ENCODE measurements at regions not wholly inside any gene's neighbourhood (a gene's known extent, or its start where the extent isn't known, plus 50 kb on each side); places are given as distances from the start of the nearest gene placed in this dataset.

GRCh38 chr10:107545717-107546116 is 381.2 kb upstream of the SORCS1 start:
- ChIA-PET POLR2A (no interaction called here), CTCF (interaction anchor here (1.1 to 1.3 kb wide), 2 partner anchors 29 to 269 kb away, joined by 3 read pairs; no protein-coding TSS in a partner anchor)

GRCh38 chr10:107544706-107545520 is 380.4 kb upstream of the SORCS1 start:
- TF ChIP-seq CTCF (IDR thresholded peaks at IDR 0.05; ENCODE audit: insufficient read depth, low read length, missing control alignments), result no peak
- no peak overlapping the region for H3K4me3 ChIP-seq (ENCODE audit: low read depth, low read length)
- ChIA-PET CTCF (interaction anchor here (0.8 to 1.3 kb wide), 3 partner anchors 15 to 269 kb away, joined by 3 read pairs; no protein-coding TSS in a partner anchor), POLR2A (no interaction called here)
- no peak for DNase-seq (ENCODE audit: low read depth, low spot score)

More at GRCh38 chr10:107545717-107546116, 381.2 kb upstream of the SORCS1 start:
- no peak for DNase-seq (ENCODE audit: low read depth, low spot score)
- no peak for TF ChIP-seq CTCF (IDR thresholded peaks at IDR 0.05; ENCODE audit: insufficient read depth, low read length, missing control alignments)
- no peak overlapping the region for H3K4me3 ChIP-seq (ENCODE audit: low read depth, low read length)

GRCh38 chr10:107542607-107543006 is 378.1 kb upstream of the SORCS1 start:
- DNase-seq (ENCODE audit: low read depth, low spot score), result no peak
- CTCF ChIA-PET, result interaction anchor here (0.8 kb wide), 1 partner anchor 19 kb away, joined by 3 read pairs; no protein-coding TSS in a partner anchor
- no peak overlapping the region for H3K4me3 ChIP-seq (ENCODE audit: low read depth, low read length)
- TF ChIP-seq CTCF (IDR thresholded peaks at IDR 0.05; ENCODE audit: insufficient read depth, low read length, missing control alignments), result no peak
- POLR2A ChIA-PET, result no interaction called here

- DNase-seq (ENCODE audit: low read depth, low spot score), result no peak
- CTCF ChIA-PET, result interaction anchor here (0.8 kb wide), 1 partner anchor 19 kb away, joined by 3 read pairs; no protein-coding TSS in a partner anchor
- POLR2A ChIA-PET, result no interaction called here
- no peak overlapping the region for H3K4me3 ChIP-seq (ENCODE audit: low read depth, low read length)
- no peak for TF ChIP-seq CTCF (IDR thresholded peaks at IDR 0.05; ENCODE audit: insufficient read depth, low read length, missing control alignments)
Measured at GRCh38 chr10:107542016-107542415, 377.5 kb upstream of the SORCS1 start.

GRCh38 chr10:107540981-107541380 is 376.5 kb upstream of the SORCS1 start:
- DNase-seq (ENCODE audit: low read depth, low spot score), result no peak
- TF ChIP-seq CTCF (IDR thresholded peaks at IDR 0.05; ENCODE audit: insufficient read depth, low read length, missing control alignments), result no peak
- ChIA-PET POLR2A (no interaction called here), CTCF (no interaction called here)
- no peak overlapping the region for H3K4me3 ChIP-seq (ENCODE audit: low read depth, low read length)

- POLR2A ChIA-PET, result no interaction called here
- CTCF ChIA-PET, result interaction anchor here (0.9 kb wide), 1 partner anchor 16 kb away, joined by 3 read pairs; no protein-coding TSS in a partner anchor
- TF ChIP-seq CTCF (IDR thresholded peaks at IDR 0.05; ENCODE audit: insufficient read depth, low read length, missing control alignments), result no peak
Measured at GRCh38 chr10:107529350-107529749, 364.8 kb upstream of the SORCS1 start.

More at GRCh38 chr10:107529350-107529749, 364.8 kb upstream of the SORCS1 start:
- no peak overlapping the region for H3K4me3 ChIP-seq (ENCODE audit: low read depth, low read length)
- DNase-seq (ENCODE audit: low read depth, low spot score), result no peak

All from AG04449 (cell line).